Stomach (tissue), 8 donors: ENCODE measurements at regions not wholly inside any gene's neighbourhood (a gene's known extent, or its start where the extent isn't known, plus 50 kb on each side); places are given as distances from the start of the nearest gene placed in this dataset.

Source experiments
- DNase-seq, 2 donors: peaks; one replicate each; pipeline versions ENCODE4 v3.0.0 to v3.0.0-alpha.2; 2013 to 2019
- H3K27ac ChIP-seq, 5 donors: fragments of 200-600 bp in 4 of 5; sonication (generic) in 4 of 5; one replicate each; pipeline ENCODE4 v1.5.1; 2013 to 2019; ENCODE audit warnings: mild to moderate bottlenecking in 1 of 5, moderate library complexity in 1 of 5
- H3K27me3 ChIP-seq, 3 donors: fragments of 200-600 bp; sonication (generic); one replicate each; pipeline ENCODE4 v1.5.1; 2017 to 2019; ENCODE audit warnings: mixed run types in 1 of 3
- H3K36me3 ChIP-seq, 4 donors: fragments of 200-600 bp; sonication (generic); 1 replicate in 3 of 4; 2 replicates in 1 of 4; pipeline ENCODE4 v1.5.1; 2016 to 2019
- H3K4me1 ChIP-seq, 4 donors: fragments of 200-600 bp; sonication (generic); one replicate each; pipeline ENCODE4 v1.5.1; 2016 to 2019
- H3K4me3 ChIP-seq, 4 donors: fragments of 200-600 bp; sonication (generic) in 3 of 4; one replicate each; pipeline ENCODE4 v1.5.1; 2016 to 2019; ENCODE audit warnings: mild to moderate bottlenecking in 1 of 4
- H3K9me3 ChIP-seq, 4 donors: fragments of 200-600 bp; sonication (generic); one replicate each; pipeline ENCODE4 v1.5.1; 2016 to 2019
- CTCF ChIP-seq, 7 experiments: fragments of 450-650 bp in 4 of 7; fragments of 200-600 bp in 3 of 7; sonication (generic) in 3 of 7; IDR thresholded peaks; one replicate each; pipeline ENCODE4 v1.5.1; 2016 to 2019; ENCODE audit warnings: antibody characterized with exemption in 7 of 7, control low read depth in 2 of 7, mild to moderate bottlenecking in 1 of 7
- EP300 ChIP-seq: sonication (generic); formaldehyde crosslinking; IDR thresholded peaks from one replicate; pipeline ENCODE4 v1.6.1; 2017; ENCODE audit warnings: antibody characterized with exemption
- POLR2A ChIP-seq, 4 donors: fragments of 450-650 bp; IDR thresholded peaks; one replicate each; pipeline ENCODE4 v1.6.1; 2016; ENCODE audit warnings: antibody characterized with exemption in 4 of 4, control low read depth in 2 of 4, mild to moderate bottlenecking in 1 of 4, moderate library complexity in 1 of 4
- POLR2AphosphoS5 ChIP-seq, 3 donors: sonication (generic); formaldehyde crosslinking; IDR thresholded peaks; one replicate each; pipeline ENCODE4 v1.6.1; 2016; ENCODE audit warnings: antibody characterized with exemption in 3 of 3
- WGBS, 5 donors: extraction: QIAGEN DNeasy Blood & Tissue Kit in 3 of 5; methylation state at CpG; one replicate each; pipeline versions ENCODE4 v1.1.5 to v1.1.7; 2013 to 2018; 5-methylcytosine and 5-hydroxymethylcytosine counted together
- intact Hi-C: fragments of 100-400 bp; cut with DNase I; formaldehyde crosslinking; loops from one replicate; pipeline ENCODE4 v1.15.1; 2023; ENCODE audit warnings: low total_unique reads
- donor health status: healthy with polysubstance abuse.
- donor health status: Bipolar disorder and iron deficiency.
- donor health status: healthy.

GRCh38 chr2:36140391-36140790 is 215.2 kb upstream of the CRIM1 start:
- Histone ChIP-seq H3K36me3 (no peaks in the 10 kb centered on the region), H3K4me1 (no peaks in the 10 kb centered on the region), H3K9me3 (no peaks in the 10 kb centered on the region), H3K27me3 (no peaks in the 10 kb centered on the region), H3K27ac (no peak overlapping the region), H3K4me3 (no peak overlapping the region)
- intact Hi-C loops = no loop called here
- TF ChIP-seq POLR2AphosphoS5 (IDR thresholded peaks at IDR 0.05) (no peak), CTCF (IDR thresholded peaks at IDR 0.05) (no peak)
- DNase-seq = peak in 1 of 2 donors; percentile 30

- H3K27ac ChIP-seq = no peak overlapping the region
- H3K9me3 ChIP-seq = no peaks in the 10 kb centered on the region
- H3K36me3 ChIP-seq = no peaks in the 10 kb centered on the region
- intact Hi-C loops = no loop called here
- no peaks in the 10 kb centered on the region for H3K4me1 ChIP-seq
- 65 to 82% (median 78%) methylated on average over 3 of the region's 3 CpGs for WGBS, 5 donors
- TF ChIP-seq EP300 (no peak), POLR2AphosphoS5 (IDR thresholded peaks at IDR 0.05) (no peak), POLR2A (IDR thresholded peaks at IDR 0.05) (no peak), CTCF (IDR thresholded peaks at IDR 0.05) (no peak)
- DNase-seq = no peak
- no peak overlapping the region for H3K4me3 ChIP-seq
- H3K27me3 ChIP-seq = no peaks in the 10 kb centered on the region
Observed at GRCh38 chr2:36137612-36138011, 218.0 kb upstream of the CRIM1 start.

- intact Hi-C loops = no loop called here
- Histone ChIP-seq H3K9me3 (no peaks in the 10 kb centered on the region), H3K36me3 (no peaks in the 10 kb centered on the region), H3K4me1 (no peaks in the 10 kb centered on the region), H3K27ac (no peak overlapping the region), H3K4me3 (no peak overlapping the region), H3K27me3 (no peaks in the 10 kb centered on the region)
- TF ChIP-seq POLR2A (IDR thresholded peaks at IDR 0.05) (no peak), POLR2AphosphoS5 (IDR thresholded peaks at IDR 0.05) (no peak)
- DNase-seq = no peak
Observed at GRCh38 chr2:36134281-36134680, 221.3 kb upstream of the CRIM1 start.

- Histone ChIP-seq H3K4me1 (no peaks in the 10 kb centered on the region), H3K36me3 (no peaks in the 10 kb centered on the region), H3K27me3 (no peaks in the 10 kb centered on the region), H3K4me3 (no peak overlapping the region), H3K9me3 (no peaks in the 10 kb centered on the region), H3K27ac (no peak overlapping the region)
- intact Hi-C loops = no loop called here
- no peak for TF ChIP-seq EP300
- TF ChIP-seq POLR2AphosphoS5 (IDR thresholded peaks at IDR 0.05) = no peak
- no peak for TF ChIP-seq CTCF (IDR thresholded peaks at IDR 0.05)
- TF ChIP-seq POLR2A (IDR thresholded peaks at IDR 0.05) = no peak
- no peak for DNase-seq
- 88 to 98% (median 92%) methylated on average over 2 of the region's 2 CpGs for WGBS, 5 donors
Observed at GRCh38 chr2:36128359-36128758, 227.2 kb upstream of the CRIM1 start.

- no peak for TF ChIP-seq EP300
- TF ChIP-seq POLR2A (IDR thresholded peaks at IDR 0.05) = no peak
- no peak for TF ChIP-seq POLR2AphosphoS5 (IDR thresholded peaks at IDR 0.05)
- no peak for TF ChIP-seq CTCF (IDR thresholded peaks at IDR 0.05)
- 69 to 80% (median 71%) methylated on average over 7 of the region's 7 CpGs for WGBS, 5 donors
- peak in 1 of 2 donors; percentile 12 for DNase-seq
Observed at GRCh38 chr2:36125702-36126101, 229.9 kb upstream of the CRIM1 start.

More at GRCh38 chr2:36125702-36126101, 229.9 kb upstream of the CRIM1 start:
- intact Hi-C loops = no loop called here
- peaks cover 0 to 7% (median 0%) of the 10 kb centered on the region in 4 donors for H3K9me3 ChIP-seq
- H3K36me3 ChIP-seq = no peaks in the 10 kb centered on the region
- no peaks in the 10 kb centered on the region for H3K4me1 ChIP-seq
- H3K4me3 ChIP-seq = no peak overlapping the region
- H3K27ac ChIP-seq = no peak overlapping the region
- H3K27me3 ChIP-seq = no peaks in the 10 kb centered on the region
